Activated CD4-positive, alpha-beta T cell treated with anti-CD3 and anti-CD28 coated beads, Interleukin-2, amount 10 ng/mL, durations not matched to agents 24 days and 14 days (primary cell): ENCODE measurements at regions not wholly inside any gene's neighbourhood (a gene's known extent, or its start where the extent isn't known, plus 50 kb on each side); places are given as distances from the start of the nearest gene placed in this dataset.
A peak's percentile ranks its signal among the peaks of the same experiment; 100 is the strongest.
"Not testable (repeated sequence)": the region's sequence is repeated elsewhere in the genome, so short reads cannot be mapped to it uniquely, and the experiment has no call there.

Experiments
- DNase-seq: peaks from one replicate; pipeline ENCODE4 v3.0.0; 2022
- H3K27ac Mint-ChIP-seq: one replicate; pipeline ENCODE4 v1.8.0; 2022; ENCODE audit warnings: mild to moderate bottlenecking, mixed read lengths
- H3K27me3 Mint-ChIP-seq: one replicate; pipeline ENCODE4 v1.8.0; 2022; ENCODE audit warnings: mixed read lengths
- H3K36me3 Mint-ChIP-seq: one replicate; pipeline ENCODE4 v1.8.0; 2022; ENCODE audit warnings: low read depth, mild to moderate bottlenecking, mixed read lengths
- H3K4me1 Mint-ChIP-seq: one replicate; pipeline ENCODE4 v1.8.0; 2021; ENCODE audit warnings: mixed read lengths
- H3K4me3 Mint-ChIP-seq: one replicate; pipeline ENCODE4 v1.8.0; 2022; ENCODE audit warnings: mild to moderate bottlenecking, moderate library complexity, mixed read lengths
- H3K9me3 Mint-ChIP-seq: one replicate; pipeline ENCODE4 v1.8.0; 2021; ENCODE audit warnings: mixed read lengths
- intact Hi-C: fragments of 100-400 bp; cut with micrococcal nuclease; formaldehyde crosslinking; loops from one replicate; pipeline ENCODE4 v1.15.1; 2023

DNA sequence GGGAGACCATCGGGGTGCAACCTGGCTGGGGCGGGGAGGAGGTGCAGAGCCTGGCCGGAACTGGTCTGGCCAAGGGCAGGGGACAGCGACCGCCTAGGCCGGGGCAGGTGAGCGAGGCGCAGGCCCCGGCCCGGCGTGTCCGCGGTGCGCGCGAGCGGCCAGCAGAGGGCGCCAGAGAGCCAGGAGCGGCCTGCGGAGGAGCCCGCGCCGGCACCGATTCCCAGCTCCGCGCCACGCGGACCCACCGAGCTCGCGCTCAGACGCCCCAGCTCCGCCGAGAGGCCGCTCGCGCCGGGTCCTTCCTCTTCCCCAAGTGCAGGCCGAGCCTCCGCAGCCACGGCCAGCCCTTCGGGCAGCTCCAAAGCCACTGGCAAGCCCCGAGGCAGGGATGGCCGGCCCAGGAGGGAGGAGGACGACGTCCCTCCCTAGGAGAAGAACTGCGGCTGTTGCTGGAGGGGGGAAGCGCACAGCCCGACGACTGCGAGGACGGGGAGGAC lies 128.9 kb upstream of the HMX1 start:
- peaks cover 11% of the 10 kb centered on the region for H3K27me3 Mint-ChIP-seq
- peak; percentile 87 for DNase-seq
- H3K9me3 Mint-ChIP-seq, H3K4me3 Mint-ChIP-seq, H3K36me3 Mint-ChIP-seq, H3K27ac Mint-ChIP-seq, H3K4me1 Mint-ChIP-seq, intact Hi-C loops: not testable (repeated sequence)

DNA sequence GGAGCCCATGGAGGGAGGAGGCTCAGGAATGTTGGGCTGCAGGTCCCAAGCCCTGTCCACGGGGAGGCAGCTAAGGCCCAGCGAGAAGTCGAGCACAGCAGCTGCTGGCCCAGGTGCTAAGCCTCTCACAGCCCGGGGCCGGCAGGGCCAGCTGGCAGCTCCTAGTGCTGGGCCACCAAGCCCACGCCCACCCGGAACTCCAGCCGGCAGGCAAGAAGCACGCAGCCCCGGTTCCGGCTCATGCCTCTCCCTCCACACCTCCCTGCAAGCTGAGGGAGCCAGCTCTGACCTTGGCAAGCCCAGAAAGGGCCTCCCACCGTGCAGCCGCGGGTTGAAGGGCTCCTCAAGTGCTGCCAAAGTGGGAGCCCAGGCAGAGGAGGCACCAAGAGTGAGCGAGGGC lies 121.3 kb upstream of the HMX1 start:
- intact Hi-C loops, H3K4me3 Mint-ChIP-seq, DNase-seq: not testable (repeated sequence)

DNA sequence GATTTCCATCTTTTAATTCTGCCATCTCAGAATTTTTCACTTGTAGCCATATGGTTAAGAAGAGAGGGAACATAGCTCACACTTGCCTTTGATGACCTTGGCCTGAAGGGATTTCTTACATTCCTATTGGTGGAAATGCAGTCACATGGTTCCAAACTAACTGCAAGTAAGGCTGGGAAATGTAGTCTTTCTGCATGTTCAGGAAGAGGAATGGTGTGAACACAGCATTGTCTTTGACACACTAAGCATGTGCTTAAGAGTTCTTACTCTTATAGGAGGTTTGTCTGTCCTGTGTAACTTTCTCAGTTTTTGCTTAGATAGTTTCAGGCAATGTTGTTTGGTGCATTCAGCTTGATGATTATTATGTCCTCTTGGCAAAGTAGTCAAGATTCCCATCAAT lies 119.8 kb upstream of the HMX1 start:
- H3K4me1 Mint-ChIP-seq, H3K27ac Mint-ChIP-seq, H3K9me3 Mint-ChIP-seq, H3K27me3 Mint-ChIP-seq, H3K36me3 Mint-ChIP-seq, DNase-seq, H3K4me3 Mint-ChIP-seq, intact Hi-C loops: not testable (repeated sequence)

More for the DNA sequence above, 121.3 kb upstream of the HMX1 start:
- H3K27me3 Mint-ChIP-seq, H3K36me3 Mint-ChIP-seq, H3K27ac Mint-ChIP-seq, H3K9me3 Mint-ChIP-seq, H3K4me1 Mint-ChIP-seq: not testable (repeated sequence)

DNA sequence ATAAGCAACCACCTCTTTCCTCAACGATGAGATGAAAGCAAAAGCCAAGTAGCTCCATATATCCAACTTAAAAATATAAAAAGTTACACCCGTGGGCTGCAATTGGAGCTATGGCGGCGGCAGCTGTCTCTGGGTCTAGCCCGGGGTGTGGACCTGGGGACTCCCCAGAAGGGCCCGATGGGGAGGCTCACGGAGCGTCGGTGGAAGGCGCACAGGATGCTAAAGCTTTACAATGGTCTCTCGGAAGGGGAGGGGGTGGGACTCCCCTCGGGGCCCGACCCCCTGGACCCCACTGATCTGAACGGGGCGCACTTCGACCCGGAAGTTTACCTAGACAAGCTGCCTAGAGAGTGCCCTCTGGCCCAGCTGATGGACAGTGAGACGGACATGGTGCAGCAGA lies 118.7 kb upstream of the HMX1 start:
- intact Hi-C loops, H3K36me3 Mint-ChIP-seq, H3K27ac Mint-ChIP-seq, H3K4me1 Mint-ChIP-seq, H3K27me3 Mint-ChIP-seq, DNase-seq, H3K9me3 Mint-ChIP-seq, H3K4me3 Mint-ChIP-seq: not testable (repeated sequence)

- intact Hi-C loops: not testable (repeated sequence)
These were observed 114.1 kb upstream of the HMX1 start for GRCh38 chr4:8985786-8986185.

GRCh38 chr4:8984641-8985040 lies 113.0 kb upstream of the HMX1 start:
- H3K36me3 Mint-ChIP-seq, H3K4me1 Mint-ChIP-seq, intact Hi-C loops, DNase-seq, H3K4me3 Mint-ChIP-seq, H3K9me3 Mint-ChIP-seq, H3K27me3 Mint-ChIP-seq, H3K27ac Mint-ChIP-seq: not testable (repeated sequence)

More at GRCh38 chr4:8985786-8986185, 114.1 kb upstream of the HMX1 start:
- not testable (repeated sequence) for DNase-seq, H3K27ac Mint-ChIP-seq, H3K4me1 Mint-ChIP-seq, H3K36me3 Mint-ChIP-seq, H3K9me3 Mint-ChIP-seq, H3K27me3 Mint-ChIP-seq, H3K4me3 Mint-ChIP-seq

DNA sequence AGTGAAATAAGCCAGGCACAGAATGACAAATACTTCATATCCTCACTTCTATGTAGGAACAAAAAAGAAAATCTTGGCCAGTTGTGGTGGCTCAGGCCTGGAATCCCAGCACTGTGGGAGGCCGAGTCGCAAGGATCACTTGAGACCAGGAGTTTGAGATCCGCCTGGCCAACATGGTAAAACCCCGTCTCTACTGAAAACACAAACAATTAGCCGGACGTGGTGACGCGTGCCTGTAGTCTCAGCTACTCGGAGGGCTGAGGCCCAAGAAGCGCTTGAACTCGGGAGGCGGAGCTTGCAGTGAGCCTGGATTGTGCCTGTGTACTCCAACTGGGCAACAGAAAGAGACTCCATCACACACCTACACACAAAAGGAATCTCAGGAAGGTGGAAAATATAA lies 112.3 kb upstream of the HMX1 start:
- H3K27me3 Mint-ChIP-seq, intact Hi-C loops, H3K4me1 Mint-ChIP-seq, H3K36me3 Mint-ChIP-seq, H3K27ac Mint-ChIP-seq, H3K4me3 Mint-ChIP-seq, H3K9me3 Mint-ChIP-seq, DNase-seq: not testable (repeated sequence)

DNA sequence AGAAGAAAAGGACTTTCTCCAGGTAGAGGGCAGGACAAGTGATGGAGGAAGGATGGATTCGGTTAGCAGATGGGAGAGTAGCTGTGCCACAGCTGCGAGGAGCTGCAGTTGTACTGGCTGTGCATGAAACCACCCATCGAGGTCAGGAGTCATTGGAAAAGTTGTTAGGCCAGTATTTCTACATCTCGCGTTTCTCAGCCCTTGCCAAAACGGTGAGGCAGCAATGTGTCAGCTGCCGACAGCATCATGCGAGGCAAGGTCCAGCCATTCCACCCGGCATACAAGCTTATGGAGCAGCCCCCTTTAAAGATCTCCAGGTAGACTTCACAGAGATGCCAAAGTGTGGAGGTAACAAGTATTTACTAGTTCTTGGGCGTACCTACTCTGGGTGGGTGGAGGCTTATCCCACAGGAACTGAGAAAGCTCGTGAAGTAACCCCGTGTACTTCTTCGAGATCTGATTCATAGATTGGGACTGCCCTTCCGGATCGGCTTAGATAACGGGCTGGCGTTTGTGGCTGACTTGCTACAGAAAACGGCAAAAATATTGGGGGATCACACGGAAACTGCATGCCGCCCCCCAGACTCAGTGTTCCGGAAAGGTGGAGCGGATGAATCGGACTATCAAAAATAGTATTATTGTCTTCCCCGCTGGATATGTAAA lies 105.0 kb upstream of the HMX1 start:
- H3K36me3 Mint-ChIP-seq, H3K9me3 Mint-ChIP-seq, H3K4me1 Mint-ChIP-seq, intact Hi-C loops, H3K4me3 Mint-ChIP-seq, H3K27ac Mint-ChIP-seq, H3K27me3 Mint-ChIP-seq, DNase-seq: not testable (repeated sequence)

- intact Hi-C loops, H3K9me3 Mint-ChIP-seq, H3K4me1 Mint-ChIP-seq, H3K36me3 Mint-ChIP-seq, H3K4me3 Mint-ChIP-seq, DNase-seq, H3K27me3 Mint-ChIP-seq, H3K27ac Mint-ChIP-seq: not testable (repeated sequence)
These were observed 101.0 kb upstream of the HMX1 start for GRCh38 chr4:8972635-8973034.

DNA sequence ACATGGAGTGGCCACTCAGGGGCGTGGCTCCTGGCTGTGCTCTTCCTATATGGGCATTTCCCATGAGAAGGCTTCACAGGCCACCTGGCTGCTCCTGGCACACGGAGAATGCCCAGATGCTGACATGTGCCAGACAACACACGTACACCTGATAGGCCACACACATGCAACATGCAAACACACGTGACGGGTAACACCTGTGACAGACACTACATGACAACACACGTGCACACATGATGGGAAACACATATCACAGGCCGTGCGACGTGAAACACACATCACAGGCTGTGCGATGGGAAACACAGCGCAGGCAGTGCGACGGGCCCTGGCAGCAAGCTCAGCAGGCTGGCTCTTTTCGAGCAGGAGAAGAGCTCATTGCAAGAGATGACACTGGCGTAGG lies 94.3 kb upstream of the HMX1 start:
- H3K4me1 Mint-ChIP-seq, H3K4me3 Mint-ChIP-seq, H3K9me3 Mint-ChIP-seq, H3K36me3 Mint-ChIP-seq, intact Hi-C loops, H3K27ac Mint-ChIP-seq, DNase-seq: not testable (repeated sequence)
- peaks cover 12% of the 10 kb centered on the region for H3K27me3 Mint-ChIP-seq

- intact Hi-C loops, H3K9me3 Mint-ChIP-seq, DNase-seq, H3K27ac Mint-ChIP-seq, H3K36me3 Mint-ChIP-seq, H3K4me3 Mint-ChIP-seq, H3K4me1 Mint-ChIP-seq: not testable (repeated sequence)
- peaks cover 12% of the 10 kb centered on the region for H3K27me3 Mint-ChIP-seq
These were observed 92.7 kb upstream of the HMX1 start for GRCh38 chr4:8964201-8964788.

GRCh38 chr4:8963533-8963932 lies 91.9 kb upstream of the HMX1 start:
- H3K27me3 Mint-ChIP-seq: peaks cover 12% of the 10 kb centered on the region
- H3K36me3 Mint-ChIP-seq, H3K27ac Mint-ChIP-seq, H3K4me1 Mint-ChIP-seq, DNase-seq, intact Hi-C loops, H3K9me3 Mint-ChIP-seq, H3K4me3 Mint-ChIP-seq: not testable (repeated sequence)

DNA sequence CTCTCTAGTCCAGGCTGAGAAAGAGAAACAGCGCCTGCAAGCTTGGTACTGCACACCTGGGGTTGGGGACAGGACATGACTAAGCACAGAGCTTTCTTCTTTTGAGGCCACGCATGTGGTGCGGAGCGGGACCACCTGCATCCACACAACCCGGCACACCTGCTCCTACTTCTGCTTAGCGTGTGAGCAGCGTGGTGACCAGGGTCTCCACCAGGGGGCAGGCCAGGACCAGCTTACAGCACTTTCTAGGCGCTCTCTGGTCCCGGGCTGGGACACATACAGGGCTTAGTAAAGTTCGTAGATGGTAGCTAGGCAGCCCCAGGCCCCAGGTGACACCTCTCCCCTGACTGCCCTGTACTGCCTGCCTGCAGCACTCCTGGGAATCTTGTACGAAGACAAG lies 89.7 kb upstream of the HMX1 start:
- H3K4me1 Mint-ChIP-seq, H3K4me3 Mint-ChIP-seq, intact Hi-C loops, H3K36me3 Mint-ChIP-seq, H3K27ac Mint-ChIP-seq, H3K9me3 Mint-ChIP-seq: not testable (repeated sequence)
- peaks cover 12% of the 10 kb centered on the region for H3K27me3 Mint-ChIP-seq
- DNase-seq: peak; percentile 84

GRCh38 chr4:8959471-8959870 lies 87.8 kb upstream of the HMX1 start:
- H3K36me3 Mint-ChIP-seq, H3K9me3 Mint-ChIP-seq, intact Hi-C loops, DNase-seq, H3K27ac Mint-ChIP-seq, H3K4me3 Mint-ChIP-seq, H3K4me1 Mint-ChIP-seq: not testable (repeated sequence)
- H3K27me3 Mint-ChIP-seq: peaks cover 10% of the 10 kb centered on the region

GRCh38 chr4:8954001-8954400 lies 82.4 kb upstream of the HMX1 start:
- H3K4me3 Mint-ChIP-seq, intact Hi-C loops, H3K27me3 Mint-ChIP-seq, H3K9me3 Mint-ChIP-seq, H3K27ac Mint-ChIP-seq, H3K4me1 Mint-ChIP-seq, H3K36me3 Mint-ChIP-seq: not testable (repeated sequence)
- DNase-seq: peak; percentile 16
